H1 (cell line): ENCODE measurements at regions not wholly inside any gene's neighbourhood (a gene's known extent, or its start where the extent isn't known, plus 50 kb on each side); places are given as distances from the start of the nearest gene placed in this dataset.

Source experiments
- CTCF ChIA-PET: fragments of 300-600 bp; sonication (Branson Sonifier 250); formaldehyde crosslinking; loops from one replicate; lab custom pipeline; 2021; ENCODE audit not compliant: partially characterized antibody; lab: Charles Lee
- POLR2A ChIA-PET: fragments of 300-600 bp; sonication (Branson Sonifier 250); formaldehyde crosslinking; loops from one replicate; lab custom pipeline; 2021; ENCODE audit warnings: inconsistent platforms; ENCODE audit not compliant: partially characterized antibody; lab: Charles Lee
- DNase-seq, 2 experiments: peaks; one replicate each; pipeline versions ENCODE4 v3.0.0 to v3.0.0-alpha.2; 2010 to 2022; ENCODE audit warnings: low spot score in 2 of 2, low read depth in 1 of 2, mixed read lengths in 1 of 2
- FAIRE-seq: peaks from 2 replicates; lab custom pipeline; 2011; peaks lifted over from hg19 to GRCh38; lab: Jason Lieb, UNC
- H2AFZ ChIP-seq: 2 replicates; pipeline ENCODE4 v1.8.1; 2012; ENCODE audit warnings: low read length, inconsistent platforms
- H2AK5ac ChIP-seq: 2 replicates; pipeline ENCODE4 v1.6.1; 2013; ENCODE audit warnings: low read depth, low read length
- H2BK120ac ChIP-seq: replicated peaks from 2 replicates; pipeline ENCODE3; 2013; ENCODE audit warnings: low read depth, low read length, inconsistent platforms
- H2BK12ac ChIP-seq: 2 replicates; pipeline ENCODE4 v1.6.1; 2013; ENCODE audit warnings: low read depth, low read length
- H2BK15ac ChIP-seq: 2 replicates; pipeline ENCODE4 v1.6.1; 2013; ENCODE audit warnings: low read length
- H2BK20ac ChIP-seq: 2 replicates; pipeline ENCODE4 v1.6.1; 2013; ENCODE audit warnings: low read length
- H2BK5ac ChIP-seq: 2 replicates; pipeline ENCODE4 v1.6.1; 2013; ENCODE audit warnings: low read depth, low read length
- H3K14ac ChIP-seq: 2 replicates; pipeline ENCODE4 v1.6.1; 2013; ENCODE audit warnings: inconsistent platforms; ENCODE audit not compliant: insufficient read length
- H3K18ac ChIP-seq: 2 replicates; pipeline ENCODE4 v1.6.1; 2013; ENCODE audit warnings: low read length; ENCODE audit errors: extremely low read depth
- H3K23ac ChIP-seq: 2 replicates; pipeline ENCODE4 v1.6.1; 2013; ENCODE audit warnings: inconsistent platforms; ENCODE audit not compliant: insufficient read length
- H3K23me2 ChIP-seq: 2 replicates; pipeline ENCODE4 v1.6.1; 2013; ENCODE audit warnings: low read depth, low read length
- H3K27ac ChIP-seq: 2 replicates; pipeline ENCODE4 v1.6.1; 2011; ENCODE audit warnings: low read depth, low read length, inconsistent platforms
- H3K27me3 ChIP-seq, 4 experiments: replicated peaks in 1 of 4; 1 replicate in 1 of 4; 2 replicates in 3 of 4; pipeline versions ENCODE4 v1.6.1 to v1.8.1; 2011 to 2013; ENCODE audit warnings: low read length in 3 of 4, mild to moderate bottlenecking in 3 of 4, inconsistent platforms in 2 of 4, mixed read lengths in 2 of 4, moderate library complexity in 1 of 4; ENCODE audit not compliant: control insufficient read depth in 3 of 4, insufficient read depth in 3 of 4; ENCODE audit errors: extremely low read depth in 1 of 4
- H3K36me3 ChIP-seq, 4 experiments: 2 replicates each; pipeline versions ENCODE4 v1.6.1 to v1.8.1; 2011 to 2013; ENCODE audit warnings: mild to moderate bottlenecking in 4 of 4, low read length in 3 of 4, moderate library complexity in 2 of 4, control low read depth in 1 of 4, inconsistent platforms in 1 of 4; ENCODE audit not compliant: insufficient read depth in 4 of 4, control insufficient read depth in 2 of 4
- H3K4ac ChIP-seq: replicated peaks from 2 replicates; pipeline ENCODE3; 2013; ENCODE audit warnings: low read length, low read depth, mixed read lengths, inconsistent platforms; ENCODE audit not compliant: insufficient read length
- H3K4me1 ChIP-seq, 4 experiments: replicated peaks in 1 of 4; 1 replicate in 1 of 4; 2 replicates in 3 of 4; pipeline versions ENCODE4 v1.6.1 to v1.8.1; 2011 to 2013; ENCODE audit warnings: low read length in 3 of 4, inconsistent platforms in 2 of 4, mixed read lengths in 1 of 4; ENCODE audit not compliant: insufficient read depth in 4 of 4, control insufficient read depth in 3 of 4
- H3K4me2 ChIP-seq, 2 experiments: 2 replicates each; pipeline versions ENCODE4 v1.6.1 to v1.8.1; 2011 to 2013; ENCODE audit warnings: low read depth in 2 of 2, low read length in 2 of 2, control low read depth in 1 of 2, inconsistent platforms in 1 of 2, mild to moderate bottlenecking in 1 of 2; ENCODE audit not compliant: insufficient read depth in 1 of 2
- H3K4me3 ChIP-seq, 4 experiments: fragments of 200-600, 300-600 bp in 1 of 4; sonication (generic), shearing (Covaris generic), sonication (Bioruptor Twin) in 1 of 4; 2 replicates each; pipeline versions ENCODE4 v1.5.1 to v1.8.1; 2011 to 2016; ENCODE audit warnings: low read length in 4 of 4, low read depth in 3 of 4, control low read depth in 2 of 4, inconsistent platforms in 2 of 4, mild to moderate bottlenecking in 2 of 4, mixed read lengths in 1 of 4, moderate library complexity in 1 of 4; ENCODE audit not compliant: insufficient read depth in 2 of 4; ENCODE audit errors: extremely low read depth in 1 of 4
- H3K56ac ChIP-seq: replicated peaks from 2 replicates; pipeline ENCODE3; 2013; ENCODE audit warnings: low read depth, mild to moderate bottlenecking, mixed read lengths, low read length, inconsistent platforms; ENCODE audit not compliant: insufficient read length
- H3K79me1 ChIP-seq: 2 replicates; pipeline ENCODE4 v1.6.1; 2013; ENCODE audit warnings: low read depth, low read length, control low read depth
- H3K79me2 ChIP-seq, 2 experiments: 2 replicates each; pipeline versions ENCODE4 v1.6.1 to v1.8.1; 2012 to 2013; ENCODE audit warnings: low read length in 2 of 2, mild to moderate bottlenecking in 2 of 2, inconsistent platforms in 1 of 2; ENCODE audit not compliant: insufficient read depth in 2 of 2, control insufficient read depth in 1 of 2
- H3K9ac ChIP-seq, 4 experiments: replicated peaks in 1 of 4; 1 replicate in 1 of 4; 2 replicates in 3 of 4; pipeline versions ENCODE4 v1.6.1 to v1.8.1; 2011 to 2013; ENCODE audit warnings: low read depth in 3 of 4, low read length in 3 of 4, control low read depth in 2 of 4, mild to moderate bottlenecking in 2 of 4, moderate library complexity in 2 of 4, inconsistent platforms in 1 of 4; ENCODE audit errors: extremely low read depth in 1 of 4
- H3K9me3 ChIP-seq, 2 experiments: 2 replicates each; pipeline versions ENCODE4 v1.6.1 to v1.8.1; 2012 to 2013; ENCODE audit warnings: mild to moderate bottlenecking in 2 of 2, moderate library complexity in 2 of 2, control low read depth in 1 of 2, inconsistent platforms in 1 of 2, low read depth in 1 of 2, low read length in 1 of 2, mixed read lengths in 1 of 2; ENCODE audit not compliant: insufficient read depth in 2 of 2
- H4K20me1 ChIP-seq, 2 experiments: replicated peaks in 1 of 2; 2 replicates each; pipeline versions ENCODE3 to v1.8.1; 2011 to 2013; ENCODE audit warnings: inconsistent platforms in 2 of 2, low read length in 2 of 2, mild to moderate bottlenecking in 1 of 2; ENCODE audit not compliant: insufficient read depth in 2 of 2, control insufficient read depth in 1 of 2
- H4K5ac ChIP-seq: 2 replicates; pipeline ENCODE4 v1.6.1; 2013; ENCODE audit warnings: low read length, low read depth, mixed read lengths, inconsistent platforms; ENCODE audit not compliant: insufficient read length
- H4K8ac ChIP-seq: 2 replicates; pipeline ENCODE4 v1.8.0; 2013; ENCODE audit warnings: mild to moderate bottlenecking, moderate library complexity, low read length, inconsistent platforms; ENCODE audit not compliant: insufficient read depth; ENCODE audit errors: extremely low read depth
- H4K91ac ChIP-seq: replicated peaks from 2 replicates; pipeline ENCODE3; 2013; ENCODE audit warnings: low read length, mixed read lengths, inconsistent platforms; ENCODE audit not compliant: insufficient read length
- NANOG ChIP-seq: IDR thresholded peaks from 2 replicates; pipeline ENCODE4 v1.6.1; 2011; ENCODE audit warnings: low read length, low read depth, mild to moderate bottlenecking, inconsistent platforms; ENCODE audit not compliant: insufficient read depth, poor library complexity, severe bottlenecking
- PHF8 ChIP-seq: fragments of 200-600 bp; sonication (generic); conservative IDR thresholded peaks from 2 replicates; pipeline ENCODE4 v1.7.1; 2012; ENCODE audit warnings: low read depth, mild to moderate bottlenecking, inconsistent platforms, low read length, moderate library complexity
- RNF2 ChIP-seq: fragments of 200-900, 300-1000 bp; sonication (generic); IDR thresholded peaks from 2 replicates; pipeline ENCODE4 v1.7.1; 2016; ENCODE audit warnings: borderline replicate concordance, low read depth, mild to moderate bottlenecking, antibody characterized with exemption, low read length; ENCODE audit not compliant: poor library complexity, severe bottlenecking; ENCODE audit errors: missing control alignments
- SIN3A ChIP-seq, 2 experiments: IDR thresholded peaks in 1 of 2; conservative IDR thresholded peaks in 1 of 2; 2 replicates each; pipeline ENCODE4 v1.6.1; 2011 to 2012; ENCODE audit warnings: low read length in 2 of 2, improper control_type of control experiment in 1 of 2, low read depth in 1 of 2, mild to moderate bottlenecking in 1 of 2
- SIRT6 ChIP-seq: IDR thresholded peaks from one replicate; pipeline ENCODE4 v1.7.1; 2012; ENCODE audit warnings: low read length, inconsistent platforms
- TAF7 ChIP-seq: optimal IDR thresholded peaks from 2 replicates; pipeline ENCODE3; 2011; ENCODE audit warnings: low read depth, mild to moderate bottlenecking, inconsistent platforms, low read length, moderate library complexity, borderline replicate concordance
- WGBS, 2 experiments: shearing (Covaris generic) in 1 of 2; methylation state at CpG; one replicate each; pipeline versions ENCODE4 v1.1.6 to v1.1.7; 2013 to 2015; ENCODE audit warnings: low lambda C conversion rate in 2 of 2, mixed read lengths in 2 of 2, inconsistent platforms in 1 of 2, low coverage in 1 of 2, missing lambda C conversion rate in 1 of 2; ENCODE audit not compliant: insufficient replicate concordance in 2 of 2, insufficient coverage in 1 of 2, insufficient read length in 1 of 2; ENCODE audit errors: extremely low coverage in 1 of 2, missing lambda C conversion rate in 1 of 2; 5-methylcytosine and 5-hydroxymethylcytosine counted together

GRCh38 chr5:68002836-68003235 lies 212.7 kb upstream of the PIK3R1 start:
- Histone ChIP-seq H3K27me3 (no peaks in the 10 kb centered on the region), H3K4me2 (no peak overlapping the region), H2BK20ac (no peak overlapping the region), H3K27ac (no peak overlapping the region), H2AFZ (no peak overlapping the region), H3K23ac (no peak overlapping the region), H4K91ac (no peak overlapping the region), H4K5ac (no peak overlapping the region), H3K23me2 (no peaks in the 10 kb centered on the region; the same call in 1 of the 2 replicates), H3K4ac (no peak overlapping the region), H3K14ac (no peak overlapping the region), H4K8ac (no peak overlapping the region), H3K4me1 (no peaks in the 10 kb centered on the region), H3K56ac (no peak overlapping the region), H3K79me1 (no peaks in the 10 kb centered on the region), H2BK12ac (no peak overlapping the region), H3K36me3 (no peaks in the 10 kb centered on the region), H3K9ac (no peak overlapping the region), H2BK120ac (no peak overlapping the region), H3K18ac (no peak overlapping the region), H3K79me2 (no peaks in the 10 kb centered on the region), H4K20me1 (no peaks in the 10 kb centered on the region), H2BK15ac (no peak overlapping the region), H2AK5ac (no peak overlapping the region), H2BK5ac (no peak overlapping the region), H3K9me3 (no peaks in the 10 kb centered on the region), H3K4me3 (no peak overlapping the region)
- 95% methylated on average over 2 of the region's 3 CpGs; no CpG with 5 or more reads in 1 of the 2 experiments for WGBS, 2 experiments
- ChIA-PET CTCF (no interaction called here), POLR2A (no interaction called here)
- FAIRE-seq: no peak
- DNase-seq: no peak
- TF ChIP-seq RNF2 (no peak), PHF8 (no peak), NANOG (no peak), SIRT6 (no peak), TAF7 (no peak), SIN3A (conservative IDR thresholded peaks at IDR 0.05 in 1 of 2, IDR thresholded peaks at IDR 0.05 in 1 of 2; ENCODE audit: low read depth in 1 of 2, low read length in 2 of 2) (no peak)
